ENCODE measurements at regions not wholly inside any gene's neighbourhood (a gene's known extent, or its start where the extent isn't known, plus 50 kb on each side); places are given as distances from the start of the nearest gene placed in this dataset.

DNA sequence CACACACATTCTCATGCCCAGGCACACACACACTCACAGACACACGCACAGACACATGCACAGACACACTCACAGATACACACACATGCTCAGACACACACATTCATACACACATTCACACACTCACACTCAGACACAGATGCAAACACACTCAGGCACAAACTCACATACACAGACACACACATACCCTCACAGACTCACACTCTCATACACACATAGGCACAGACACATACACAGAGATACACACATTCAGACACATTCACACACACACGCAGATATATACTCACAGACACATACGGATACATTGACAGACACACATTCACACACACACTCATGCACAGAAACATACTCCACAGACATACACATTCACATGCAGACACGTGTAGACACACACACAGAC is 89.6 kb downstream of the RBFOX3 start:
- no peak for DNase-seq (ENCODE audit: low read depth)

DNA sequence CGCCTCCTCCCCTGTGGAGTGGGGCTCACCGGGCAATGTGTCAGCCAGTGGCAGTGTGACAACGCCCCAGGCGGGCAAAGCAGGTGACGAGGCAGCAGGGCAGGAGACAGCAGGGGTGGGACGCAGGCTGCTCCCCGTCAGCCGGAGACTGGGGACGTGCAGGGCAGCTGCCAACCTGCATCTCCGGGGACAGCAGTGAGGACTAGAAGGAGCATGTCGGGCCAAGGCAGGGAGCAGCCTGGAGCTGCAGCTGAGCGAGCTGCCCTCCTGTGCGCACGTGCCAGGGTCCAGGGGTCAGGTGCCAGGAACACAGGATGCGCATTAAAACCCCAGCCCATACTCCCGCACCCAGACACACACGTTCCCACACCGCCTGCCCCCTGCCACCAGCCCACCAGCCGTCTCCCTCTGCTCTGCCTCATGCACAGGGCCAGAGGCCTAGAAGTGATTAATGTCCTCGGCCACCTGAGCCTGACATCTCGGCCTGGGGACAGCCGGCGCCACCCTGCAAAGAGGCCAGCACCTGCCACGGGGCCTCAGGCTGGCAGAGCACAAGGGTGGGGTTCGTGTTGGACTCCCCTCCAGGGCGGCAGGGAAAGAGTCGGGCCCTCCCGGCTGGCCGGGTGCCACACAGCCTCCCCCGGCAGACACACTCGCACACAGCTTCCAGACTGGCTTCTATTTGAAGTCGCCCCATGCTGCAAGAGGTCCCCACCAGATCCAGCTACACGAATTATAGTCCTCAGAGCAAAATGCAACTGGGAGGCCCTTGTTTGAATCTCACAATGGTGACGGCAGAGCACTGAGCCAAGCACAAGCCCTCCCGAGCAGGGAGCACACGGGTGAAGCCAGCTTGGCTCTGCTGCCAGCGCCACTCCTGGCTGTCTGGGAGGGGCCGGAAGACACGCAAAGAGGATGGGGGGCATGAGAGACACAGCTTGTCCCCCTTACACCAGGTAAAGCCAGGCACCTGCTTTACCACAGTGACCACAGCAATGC is 90.4 kb downstream of the RBFOX3 start:
- DNase-seq (ENCODE audit: low read depth): no peak

- DNase-seq (ENCODE audit: low read depth): no peak
These were observed 91.2 kb downstream of the RBFOX3 start for GRCh38 chr17:79519601-79520000.

DNA sequence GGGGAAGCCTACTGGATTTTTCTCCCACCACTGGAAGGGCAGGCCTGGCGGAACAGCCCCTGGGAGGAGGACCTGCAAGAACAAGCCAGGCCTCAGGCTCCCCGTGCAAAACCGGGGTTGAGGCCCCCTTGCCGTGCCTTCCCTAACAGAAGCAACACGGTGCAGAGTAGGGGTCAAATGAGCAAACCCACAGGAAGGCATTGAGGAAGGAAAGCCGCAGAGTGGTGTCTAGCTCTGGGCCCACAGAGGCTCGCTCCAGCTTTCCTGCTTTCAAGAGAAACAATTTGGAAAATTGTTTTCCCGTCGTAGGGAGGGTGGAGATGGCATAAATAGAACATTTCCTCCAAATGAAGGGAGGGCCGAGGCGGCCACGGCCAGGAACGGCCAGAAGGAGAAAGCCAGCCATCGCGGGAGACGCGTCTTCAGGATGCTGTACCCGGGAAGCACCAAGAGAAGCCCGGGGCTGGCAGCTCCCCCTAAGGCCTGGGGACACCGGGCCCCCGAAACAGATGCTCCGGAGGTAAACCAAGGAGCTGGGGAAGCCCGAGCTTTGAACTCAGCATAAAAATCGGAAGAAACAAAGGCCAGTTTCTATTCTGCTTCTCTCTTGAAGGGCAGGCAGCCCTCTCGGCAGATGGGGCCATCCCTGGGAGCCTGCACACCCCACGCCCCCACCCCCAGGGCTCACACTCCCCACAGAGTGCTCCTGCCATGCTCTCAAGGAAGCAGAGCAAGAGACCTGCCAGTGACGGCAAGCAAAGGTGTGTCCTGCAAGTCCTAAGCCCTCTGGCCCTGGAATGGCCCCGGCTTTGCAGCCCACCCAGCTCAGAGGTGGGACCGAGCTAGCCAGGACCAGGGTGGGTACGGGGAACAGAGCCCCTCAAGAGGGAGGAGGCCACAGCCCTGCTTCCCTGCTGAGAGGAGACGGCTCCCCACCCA is 92.0 kb downstream of the RBFOX3 start:
- no peak for DNase-seq (ENCODE audit: low read depth)

DNA sequence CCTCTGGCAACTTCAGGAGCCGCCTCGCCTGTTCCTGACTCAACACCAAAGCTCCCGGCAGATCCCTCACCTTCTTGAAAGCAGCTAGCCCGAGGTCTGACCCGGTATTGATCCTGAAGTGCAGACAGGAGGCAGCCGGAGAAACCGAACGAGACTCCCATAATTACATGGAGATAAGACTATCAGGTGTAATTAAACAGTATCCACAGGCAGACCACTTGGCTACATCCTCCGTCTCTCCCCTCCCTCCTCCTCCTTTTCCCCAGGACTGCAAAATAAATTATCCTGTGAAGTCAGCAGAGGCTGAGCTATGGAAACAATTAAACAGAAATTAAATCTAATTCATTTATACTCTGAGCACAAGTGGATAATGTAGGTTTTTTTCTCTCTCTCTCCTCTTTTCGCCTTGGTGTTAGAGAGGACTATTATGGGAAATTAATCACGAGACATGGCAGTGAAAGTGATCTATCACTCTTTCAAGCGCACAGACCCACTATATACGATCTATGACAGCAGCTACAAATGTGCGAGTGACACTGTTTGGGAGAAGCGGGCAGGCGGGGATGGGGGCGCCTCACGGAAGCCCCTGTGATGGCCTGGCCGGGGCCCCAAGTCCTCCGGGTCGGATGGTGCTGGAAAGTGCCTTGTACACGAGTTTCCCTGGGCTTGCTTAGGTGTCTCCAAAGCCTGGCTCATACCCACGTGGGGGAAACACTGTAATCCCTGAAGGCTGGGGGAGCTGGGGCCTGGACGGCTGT is 92.8 kb downstream of the RBFOX3 start:
- DNase-seq (ENCODE audit: low read depth): no peak

DNA sequence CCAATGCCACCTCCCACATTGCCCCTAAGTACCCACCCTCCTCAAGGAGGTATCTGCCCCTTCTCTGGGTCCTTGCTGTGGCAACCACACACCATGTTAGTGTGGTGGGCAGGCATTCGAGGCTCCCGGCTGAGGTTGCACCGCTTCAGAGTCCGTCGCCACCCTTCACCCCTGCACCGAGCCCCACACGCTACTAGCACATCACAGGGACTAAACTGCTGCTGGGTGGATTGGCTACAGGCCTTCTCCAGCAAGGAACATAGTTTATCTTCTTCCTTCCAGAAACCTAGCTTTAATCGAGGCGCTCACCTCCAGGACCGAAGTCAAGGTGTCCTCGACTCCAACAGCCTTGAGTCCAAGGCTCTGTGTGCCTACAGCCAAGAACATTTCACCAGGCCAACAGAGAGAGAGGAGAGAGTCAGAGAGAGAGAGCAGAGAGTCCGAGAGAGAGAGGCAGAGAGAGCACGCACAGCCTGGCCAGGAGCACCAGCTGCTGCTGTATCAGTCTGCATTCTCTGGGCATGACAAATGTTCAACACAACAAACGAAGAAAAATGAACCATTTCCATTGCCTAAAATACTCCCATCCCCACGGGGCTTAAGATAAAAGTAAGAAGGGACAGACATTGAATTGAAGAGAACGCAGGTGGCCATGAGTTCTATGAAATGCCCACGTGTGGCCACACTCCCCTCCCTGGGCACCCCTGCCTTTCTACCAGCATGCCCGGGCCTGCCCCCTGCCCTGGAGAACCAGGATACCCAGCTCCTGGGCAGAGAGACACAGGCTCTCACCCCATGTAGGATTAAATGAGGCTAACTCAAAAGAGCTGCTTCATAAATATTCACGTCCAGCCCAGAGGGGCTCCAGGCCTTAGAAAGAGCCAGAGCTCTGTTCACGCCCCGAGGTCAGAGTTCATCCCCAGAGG is 94.9 kb downstream of the RBFOX3 start:
- no peak for DNase-seq (ENCODE audit: low read depth)

DNA sequence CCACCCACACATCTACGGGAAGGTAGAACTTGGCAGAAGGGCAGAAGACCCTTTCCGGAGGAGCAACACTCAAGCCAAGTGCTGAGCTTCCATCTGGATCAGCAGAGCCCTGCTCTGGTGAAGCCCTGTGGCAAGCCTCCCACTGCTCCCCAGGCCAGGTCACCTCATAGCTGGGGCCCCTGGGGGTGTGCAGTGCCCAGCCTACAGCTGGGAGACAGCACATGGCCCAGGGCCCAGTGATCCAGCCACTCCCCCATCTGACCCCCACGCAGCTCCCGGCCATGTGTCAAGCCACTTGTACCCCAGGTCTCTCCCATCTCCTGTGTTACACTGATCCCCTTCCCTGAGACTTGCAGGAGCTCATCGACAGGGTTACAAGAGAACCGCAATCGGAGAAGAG is 95.7 kb downstream of the RBFOX3 start:
- no peak for DNase-seq (ENCODE audit: low read depth)

DNA sequence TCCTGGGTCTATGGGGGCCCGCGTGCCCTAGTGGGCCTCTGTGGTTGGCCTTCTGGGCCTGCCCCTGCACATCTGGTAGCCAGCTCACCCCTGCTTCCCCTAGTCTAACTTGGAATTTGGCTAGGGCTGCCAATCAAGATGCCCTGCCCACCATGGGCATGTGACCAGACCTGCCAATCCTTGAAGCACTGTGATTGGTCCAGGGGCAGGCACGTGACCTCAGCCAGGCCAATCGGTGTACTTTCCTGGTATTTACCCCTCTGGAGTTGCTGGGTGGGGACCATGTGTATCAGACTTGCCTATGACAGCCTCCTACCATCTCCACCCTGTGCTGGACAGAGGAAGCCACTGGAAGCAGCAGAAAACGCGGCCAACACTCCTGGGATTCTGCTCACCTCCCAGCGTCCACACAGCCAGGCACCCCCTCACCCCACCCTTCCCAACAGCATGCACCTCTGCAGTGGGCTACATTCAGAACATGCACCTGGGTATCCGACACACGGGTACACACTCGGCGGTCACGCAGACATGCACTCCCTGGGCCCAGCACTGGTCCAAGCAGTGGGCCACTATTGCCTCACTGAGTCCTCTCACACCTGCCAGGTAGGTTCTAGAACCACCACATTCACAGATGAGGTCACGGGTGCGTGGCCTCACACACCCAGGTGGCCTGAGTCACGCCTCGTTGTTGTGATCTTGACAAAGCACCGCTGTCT is 96.9 kb downstream of the RBFOX3 start:
- DNase-seq (ENCODE audit: low read depth): no peak

- DNase-seq (ENCODE audit: low read depth): no peak
These were observed 97.6 kb downstream of the RBFOX3 start for GRCh38 chr17:79513206-79513605.

DNA sequence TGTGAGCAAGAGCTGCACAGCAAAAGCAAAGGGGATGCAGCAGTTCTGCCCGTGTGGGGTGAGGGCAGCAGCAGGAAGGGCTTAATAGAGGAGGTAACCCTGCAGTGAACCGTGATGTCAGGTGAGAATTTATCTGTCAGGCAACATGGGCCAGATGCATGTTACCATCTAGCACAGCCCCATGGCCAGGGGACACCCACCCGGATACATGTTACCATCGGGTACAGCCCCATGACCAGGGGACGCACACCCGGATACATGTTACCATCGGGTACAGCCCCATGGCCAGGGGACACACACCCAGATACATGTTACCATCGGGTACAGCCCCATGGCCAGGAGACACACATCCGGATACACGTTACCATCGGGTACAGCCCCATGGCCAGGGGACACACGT is 99.4 kb downstream of the RBFOX3 start:
- no peak for DNase-seq (ENCODE audit: low read depth)

DNA sequence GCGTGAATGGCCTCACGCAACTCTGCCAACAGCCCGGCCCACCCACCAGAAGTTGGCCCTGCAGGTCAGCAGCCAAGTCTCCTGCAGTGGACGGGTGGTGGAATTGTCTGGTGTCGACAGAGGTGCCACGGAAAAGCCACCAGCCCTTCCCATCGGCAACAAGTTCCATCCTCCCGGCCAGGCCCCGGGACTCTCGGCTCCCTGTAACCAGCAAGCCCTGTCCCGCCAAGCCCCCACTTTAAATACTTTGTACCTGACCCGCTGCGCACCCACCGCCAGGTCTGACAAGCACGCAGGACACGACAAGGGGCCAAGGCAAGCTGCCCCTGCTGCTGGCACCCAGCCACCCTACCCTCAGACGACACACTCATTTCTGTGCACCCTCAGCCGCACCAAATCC is 100.8 kb downstream of the RBFOX3 start:
- no peak for DNase-seq (ENCODE audit: low read depth)

DNA sequence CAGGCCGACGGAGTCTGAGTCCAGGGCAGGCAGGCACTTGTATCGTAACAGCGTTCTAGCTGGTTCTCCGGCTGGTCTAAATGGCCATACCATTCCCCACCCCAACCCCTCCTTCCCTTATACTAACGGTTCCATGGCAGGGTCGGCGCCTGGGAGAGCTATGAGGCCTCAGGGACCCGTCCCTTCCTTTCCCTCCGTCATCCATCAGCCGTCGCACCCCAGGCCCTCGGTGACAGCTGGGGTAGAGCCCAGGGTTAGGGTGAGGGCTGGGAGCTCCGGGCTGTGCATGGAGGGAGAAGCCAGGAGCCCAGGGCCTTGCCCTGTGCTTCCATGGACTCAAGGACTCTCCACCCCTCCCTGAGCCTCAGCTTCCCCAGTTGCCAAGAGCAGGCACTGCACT is 101.4 kb downstream of the RBFOX3 start:
- DNase-seq (ENCODE audit: low read depth): no peak

DNA sequence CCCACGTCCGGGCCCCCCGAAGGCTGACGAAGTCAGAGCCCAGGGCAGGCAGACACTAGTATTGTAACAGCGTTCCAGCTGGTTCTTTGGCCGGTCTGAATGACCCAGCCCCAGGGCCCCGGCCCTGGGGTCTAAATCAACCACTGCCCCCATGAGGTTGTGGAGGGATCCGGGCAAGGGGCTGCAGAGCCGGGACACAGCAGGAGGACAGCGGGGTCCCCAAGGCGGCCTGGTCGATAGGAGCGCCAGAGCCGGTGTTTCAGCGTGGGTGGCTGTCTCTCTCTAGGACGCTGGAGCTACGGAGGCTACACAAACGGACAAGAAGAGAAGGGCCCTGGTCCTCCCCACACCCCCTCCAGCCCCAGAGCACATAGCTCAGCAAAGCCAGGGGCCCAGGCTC is 101.8 kb downstream of the RBFOX3 start:
- no peak for DNase-seq (ENCODE audit: low read depth)

GRCh38 chr17:79508291-79508716 is 102.5 kb downstream of the RBFOX3 start:
- DNase-seq (ENCODE audit: low read depth): no peak

DNA sequence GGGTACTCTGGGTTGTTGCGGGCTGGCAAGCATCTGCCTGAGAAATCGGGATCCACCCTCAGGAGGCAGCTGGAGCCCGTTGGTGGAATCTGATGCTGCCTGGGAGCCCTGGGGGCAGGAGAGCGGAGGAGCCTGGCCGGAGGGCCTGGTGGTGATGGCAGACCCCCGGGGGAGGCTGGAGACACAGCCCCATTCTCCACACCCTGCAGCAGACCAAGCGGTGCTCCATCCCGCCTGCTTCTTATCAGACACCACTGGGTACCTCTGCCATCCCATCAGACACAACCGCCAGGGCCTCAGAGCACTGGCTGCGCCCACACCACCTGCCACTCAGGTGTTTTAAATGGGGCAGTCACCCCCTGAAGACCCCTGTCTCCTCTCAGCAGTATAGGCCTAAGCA is 103.9 kb downstream of the RBFOX3 start:
- no peak for DNase-seq (ENCODE audit: low read depth)

DNA sequence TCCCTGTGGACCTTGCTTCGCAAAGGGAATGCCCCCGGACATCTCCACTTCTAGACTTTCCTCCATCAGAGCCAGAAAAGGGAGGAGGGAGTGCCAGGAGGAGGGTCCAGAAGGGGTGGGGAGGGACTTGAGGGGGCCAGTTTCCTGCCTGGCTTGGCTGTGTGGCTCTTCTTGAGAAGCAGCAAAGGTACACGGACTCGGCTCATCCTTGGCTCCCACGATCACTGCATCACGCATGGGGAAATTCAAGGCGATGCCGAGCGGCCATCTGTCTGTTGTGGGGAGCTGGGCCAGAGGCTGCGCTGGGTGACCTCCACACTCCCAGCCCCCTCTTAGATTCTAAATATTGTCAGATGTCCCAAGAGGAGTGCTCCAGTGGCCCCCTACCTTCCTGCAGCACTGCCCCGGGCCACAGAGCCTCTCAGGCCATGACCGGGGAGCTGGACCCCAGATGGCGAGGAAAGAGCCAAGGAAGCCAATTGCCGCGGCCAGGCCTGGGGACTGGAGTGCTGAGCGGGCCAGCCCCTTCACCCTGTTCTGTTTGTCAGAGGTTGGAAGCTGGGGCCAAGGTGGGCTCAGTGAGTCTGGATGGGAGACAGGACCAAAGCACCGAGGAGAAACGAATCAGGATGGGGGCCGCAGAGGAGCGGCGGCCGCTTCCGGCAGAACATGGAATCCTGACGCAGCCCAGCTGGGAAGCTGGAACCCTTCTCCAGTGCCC is 104.5 kb downstream of the RBFOX3 start:
- DNase-seq (ENCODE audit: low read depth): no peak

- no peak for DNase-seq (ENCODE audit: low read depth)
These were observed 105.7 kb downstream of the RBFOX3 start for GRCh38 chr17:79505199-79505598.

GRCh38 chr17:79504181-79504605 is 106.7 kb downstream of the RBFOX3 start:
- DNase-seq (ENCODE audit: low read depth): peak; percentile 13

- DNase-seq (ENCODE audit: low read depth): no peak
These were observed 107.6 kb downstream of the RBFOX3 start for GRCh38 chr17:79503126-79503839.
